HEK293T (cell line): ENCODE measurements at regions not wholly inside any gene's neighbourhood (a gene's known extent, or its start where the extent isn't known, plus 50 kb on each side); places are given as distances from the start of the nearest gene placed in this dataset.

ENCODE experiments used
- ARNT ChIP-seq: fragments of 450-650 bp; IDR thresholded peaks from 2 replicates; pipeline ENCODE4 v1.6.1; 2017; ENCODE audit warnings: mild to moderate bottlenecking
- BHLHE40 ChIP-seq: fragments of 450-650 bp; IDR thresholded peaks from 2 replicates; pipeline ENCODE4 v1.6.1; 2016; ENCODE audit warnings: mild to moderate bottlenecking, moderate library complexity, borderline replicate concordance
- ELF4 ChIP-seq: fragments of 450-650 bp; IDR thresholded peaks from 2 replicates; pipeline ENCODE4 v1.6.1; 2017; ENCODE audit warnings: antibody characterized with exemption
- FOXA1 ChIP-seq: fragments of 450-650 bp; IDR thresholded peaks from 2 replicates; pipeline ENCODE4 v1.6.1; 2016; ENCODE audit warnings: mild to moderate bottlenecking
- FOXK2 ChIP-seq: fragments of 450-650 bp; IDR thresholded peaks from 2 replicates; pipeline ENCODE4 v1.6.1; 2016; ENCODE audit warnings: mild to moderate bottlenecking
- FOXM1 ChIP-seq: fragments of 450-650 bp; IDR thresholded peaks from 2 replicates; pipeline ENCODE4 v1.6.1; 2017; ENCODE audit warnings: mild to moderate bottlenecking, borderline replicate concordance
- HDGF ChIP-seq: fragments of 450-650 bp; IDR thresholded peaks from 2 replicates; pipeline ENCODE4 v1.6.1; 2017; ENCODE audit warnings: antibody characterized with exemption, borderline replicate concordance
- L3MBTL2 ChIP-seq: fragments of 450-650 bp; conservative IDR thresholded peaks from 2 replicates; pipeline ENCODE4 v1.6.1; 2016; ENCODE audit warnings: mild to moderate bottlenecking
- NFRKB ChIP-seq: fragments of 450-650 bp; IDR thresholded peaks from 2 replicates; pipeline ENCODE4 v1.6.1; 2016; ENCODE audit warnings: mild to moderate bottlenecking, moderate library complexity
- SP1 ChIP-seq: fragments of 450-650 bp; IDR thresholded peaks from 2 replicates; pipeline ENCODE4 v1.6.1; 2017
- SUZ12 ChIP-seq: fragments of 450-650 bp; IDR thresholded peaks from 2 replicates; pipeline ENCODE4 v1.6.1; 2016; ENCODE audit warnings: mild to moderate bottlenecking
- TARDBP ChIP-seq: fragments of 450-650 bp; IDR thresholded peaks from 2 replicates; pipeline ENCODE4 v1.6.1; 2016
- ZNF384 ChIP-seq: fragments of 450-650 bp; IDR thresholded peaks from 2 replicates; pipeline ENCODE4 v1.6.1; 2016

GRCh38 chr20:6311097-6311496 lies 188.3 kb upstream of the FERMT1 start:
- TF ChIP-seq SP1 (no peak), FOXM1 (no peak), NFRKB (no peak), ARNT (no peak), SUZ12 (no peak), L3MBTL2 (no peak), BHLHE40 (no peak), TARDBP (no peak), ELF4 (no peak), FOXK2 (no peak), ZNF384 (no peak), HDGF (no peak), FOXA1 (no peak)
